ENCODE measurements at regions not wholly inside any gene's neighbourhood (a gene's known extent, or its start where the extent isn't known, plus 50 kb on each side); places are given as distances from the start of the nearest gene placed in this dataset.

- FAIRE-seq = no peak
- 0% methylated on average over 5 of the region's 5 CpGs for WGBS (ENCODE audit: low lambda C conversion rate)
- Histone ChIP-seq H3K79me2 (ENCODE audit: insufficient read depth, low read length) (no peaks in the 10 kb centered on the region), H3K27ac (ENCODE audit: extremely low read length, insufficient read depth, low read length) (no peak overlapping the region), H3K4me3 (replicated peaks in 1 of 3; ENCODE audit: insufficient read depth in 1 of 3, low read depth in 2 of 3, low read length in 3 of 3) (no peak overlapping the region), H3K36me3 (replicated peaks in 1 of 2; ENCODE audit: control insufficient read depth in 1 of 2, insufficient read depth in 2 of 2, low read length in 2 of 2) (no peaks in the 10 kb centered on the region), H4K20me1 (ENCODE audit: insufficient read depth, low read length) (no peaks in the 10 kb centered on the region), H3K4me1 (ENCODE audit: insufficient read depth, low read length) (no peaks in the 10 kb centered on the region), H3K4me2 (ENCODE audit: low read depth, low read length) (no peak overlapping the region), H3K9ac (ENCODE audit: insufficient read depth, low read depth, low read length) (no peak overlapping the region), H2AFZ (ENCODE audit: low read length) (no peak overlapping the region), H3K9me3 (ENCODE audit: low read length) (no peaks in the 10 kb centered on the region), H3K27me3 (ENCODE audit: control insufficient read depth in 1 of 2, insufficient read depth in 2 of 2, low read length in 2 of 2) (no peaks in the 10 kb centered on the region)
- intact Hi-C loops (cut with micrococcal nuclease; ENCODE audit: unreplicated experiment) = no loop called here
- in situ Hi-C loops (cut with HindIII; ENCODE audit: extremely low pct_ligation_motif_present, low pct_unique_long_range_greater_than_20kb) = no loop called here
- DNase-seq (ENCODE audit: low spot score) = no peak
- TF ChIP-seq TIGD3 (CRISPR knock-in tag; IDR thresholded peaks at IDR 0.05; ENCODE audit: borderline replicate concordance) (no peak), PCBP2 (optimal IDR thresholded peaks at IDR 0.05; ENCODE audit: low read depth, low read length, poor library complexity, severe bottlenecking) (no peak), ZNF484 (CRISPR knock-in tag; IDR thresholded peaks at IDR 0.05; ENCODE audit: borderline replicate concordance, low read depth) (no peak), NR2C2 (CRISPR knock-in tag; IDR thresholded peaks at IDR 0.05; ENCODE audit: borderline replicate concordance) (no peak), GMEB1 (CRISPR knock-in tag; IDR thresholded peaks at IDR 0.05; ENCODE audit: borderline replicate concordance) (no peak), TEF (CRISPR knock-in tag; IDR thresholded peaks at IDR 0.05) (no peak), ZBTB1 (CRISPR knock-in tag; IDR thresholded peaks at IDR 0.05; ENCODE audit: borderline replicate concordance) (no peak), ZFP37 (CRISPR knock-in tag; IDR thresholded peaks at IDR 0.05; ENCODE audit: borderline replicate concordance) (no peak), ZNF382 (CRISPR knock-in tag; IDR thresholded peaks at IDR 0.05; ENCODE audit: borderline replicate concordance) (no peak), NBN (conservative IDR thresholded peaks at IDR 0.05) (no peak), MIER2 (CRISPR knock-in tag; IDR thresholded peaks at IDR 0.05) (no peak)
- BruUV-seq (replicated peaks) = no TSS peak
- ChIA-PET POLR2A (no interaction called here), CTCF (ENCODE audit: low intra/inter-chr PET ratio, low total read pairs) (no interaction called here)
- no peak for ATAC-seq
Observed at GRCh38 chr7:18154726-18155125, 127.1 kb upstream of the PRPS1L1 start.
